Testis (tissue), 2 donors: ENCODE measurements at regions not wholly inside any gene's neighbourhood (a gene's known extent, or its start where the extent isn't known, plus 50 kb on each side); places are given as distances from the start of the nearest gene placed in this dataset.

Experiments used
- DNase-seq: peaks from one replicate; pipeline ENCODE4 v3.0.0-alpha.2; 2019
- H3K27ac ChIP-seq, 2 donors: fragments of 200-600 bp; sonication (generic); one replicate each; pipeline ENCODE4 v1.5.1; 2019
- H3K27me3 ChIP-seq: fragments of 200-600 bp; sonication (generic); one replicate; pipeline ENCODE4 v1.5.1; 2019
- H3K36me3 ChIP-seq: fragments of 200-600 bp; sonication (generic); one replicate; pipeline ENCODE4 v1.5.1; 2017; ENCODE audit warnings: low read depth; ENCODE audit errors: missing control alignments
- H3K4me1 ChIP-seq: fragments of 200-600 bp; sonication (generic); one replicate; pipeline ENCODE4 v1.5.1; 2019
- H3K4me3 ChIP-seq, 2 donors: fragments of 200-600 bp; sonication (generic); one replicate each; pipeline ENCODE4 v1.5.1; 2017 to 2019
- H3K9me3 ChIP-seq: fragments of 200-600 bp; sonication (generic); one replicate; pipeline ENCODE4 v1.5.1; 2017
- CTCF ChIP-seq, 3 experiments: fragments of 450-650 bp in 2 of 3; fragments of 200-600 bp in 1 of 3; sonication (generic) in 1 of 3; IDR thresholded peaks; one replicate each; pipeline ENCODE4 v1.5.1; 2016 to 2019; ENCODE audit warnings: antibody characterized with exemption in 3 of 3, mild to moderate bottlenecking in 2 of 3, moderate library complexity in 1 of 3
- POLR2A ChIP-seq: fragments of 450-650 bp; IDR thresholded peaks from one replicate; pipeline ENCODE4 v1.6.1; 2017; ENCODE audit warnings: antibody characterized with exemption, mild to moderate bottlenecking, moderate library complexity
- WGBS, 2 donors: methylation state at CpG; one replicate each; pipeline ENCODE4 v1.1.5; 2018; 5-methylcytosine and 5-hydroxymethylcytosine counted together
- intact Hi-C: fragments of 100-400 bp; cut with DNase I; formaldehyde crosslinking; loops from one replicate; pipeline ENCODE4 v1.15.1; 2023; ENCODE audit warnings: low total_unique reads

DNA sequence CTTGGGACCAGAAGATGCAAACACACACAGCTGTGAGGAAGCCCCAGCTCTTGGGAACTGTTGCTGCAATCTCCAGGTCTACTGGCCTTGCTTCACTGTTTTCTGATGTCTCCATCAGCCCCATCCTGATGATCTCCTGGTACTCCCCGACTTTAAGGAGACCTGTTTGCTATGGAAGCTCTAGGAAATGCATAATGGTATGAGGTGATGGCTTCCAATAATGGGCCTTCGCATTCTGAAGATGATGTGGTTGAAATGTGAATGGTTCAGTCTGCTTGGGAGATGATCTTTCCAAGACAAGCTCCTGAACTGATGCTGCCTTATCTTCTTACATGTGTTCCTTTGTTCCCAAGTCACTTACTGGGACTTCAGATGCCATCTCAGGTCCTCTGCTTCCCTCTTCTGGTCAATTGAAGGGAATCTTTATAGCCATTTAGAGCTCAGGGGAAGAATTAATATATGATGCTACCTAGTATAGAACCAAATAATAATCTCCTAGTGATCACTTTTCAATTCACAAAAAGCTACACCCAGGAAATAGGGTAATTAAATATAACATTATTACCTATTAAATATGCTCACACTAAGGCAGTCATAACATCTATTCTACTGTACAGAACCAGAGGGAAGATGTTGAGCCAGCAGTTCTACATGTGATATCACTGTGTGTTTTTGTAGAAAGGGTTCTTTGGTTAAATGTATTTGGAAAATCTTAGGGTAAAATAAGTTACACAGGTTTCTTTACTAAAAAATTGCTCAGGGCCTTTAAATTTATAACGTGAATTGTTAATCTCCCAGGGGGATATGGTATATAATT is 73.9 kb upstream of the VTCN1 start:
- Histone ChIP-seq H3K36me3 (no peaks in the 10 kb centered on the region), H3K27me3 (no peaks in the 10 kb centered on the region), H3K4me3 (no peak overlapping the region), H3K4me1 (no peaks in the 10 kb centered on the region), H3K9me3 (no peaks in the 10 kb centered on the region), H3K27ac (no peak overlapping the region)
- no peak for TF ChIP-seq POLR2A
- peak; percentile 34 to 62 (median 50) for TF ChIP-seq CTCF (IDR thresholded peaks at IDR 0.05)
- DNase-seq: no peak
- WGBS, 2 donors: 82 to 88% methylated on average over 3 of the region's 3 CpGs
- intact Hi-C loops: no loop called here

GRCh38 chr1:117278531-117278930 is 67.8 kb upstream of the VTCN1 start:
- no peaks in the 10 kb centered on the region for H3K27me3 ChIP-seq
- H3K27ac ChIP-seq: no peak overlapping the region
- intact Hi-C loops: no loop called here
- no peak for TF ChIP-seq POLR2A
- no peak for TF ChIP-seq CTCF (IDR thresholded peaks at IDR 0.05)
- DNase-seq: no peak
- 81% methylated on average over 5 of the region's 5 CpGs for WGBS, 2 donors
- H3K36me3 ChIP-seq: no peaks in the 10 kb centered on the region
- no peaks in the 10 kb centered on the region for H3K9me3 ChIP-seq
- H3K4me1 ChIP-seq: no peaks in the 10 kb centered on the region
- H3K4me3 ChIP-seq: no peak overlapping the region

GRCh38 chr1:117275055-117275454 is 64.3 kb upstream of the VTCN1 start:
- H3K36me3 ChIP-seq: no peaks in the 10 kb centered on the region
- 68 to 73% methylated on average over 2 of the region's 2 CpGs for WGBS, 2 donors
- no peak for DNase-seq
- no peak overlapping the region for H3K27ac ChIP-seq
- no peaks in the 10 kb centered on the region for H3K27me3 ChIP-seq
- TF ChIP-seq POLR2A: no peak
- TF ChIP-seq CTCF (IDR thresholded peaks at IDR 0.05): no peak
- no peaks in the 10 kb centered on the region for H3K4me1 ChIP-seq
- no peak overlapping the region for H3K4me3 ChIP-seq
- intact Hi-C loops: no loop called here
- no peaks in the 10 kb centered on the region for H3K9me3 ChIP-seq

- Histone ChIP-seq H3K4me1 (no peaks in the 10 kb centered on the region), H3K27me3 (no peaks in the 10 kb centered on the region), H3K27ac (no peak overlapping the region), H3K4me3 (no peak overlapping the region), H3K9me3 (no peaks in the 10 kb centered on the region), H3K36me3 (no peaks in the 10 kb centered on the region)
- DNase-seq: no peak
- WGBS, 2 donors: 66 to 78% methylated on average over 4 of the region's 4 CpGs
- intact Hi-C loops: no loop called here
- TF ChIP-seq CTCF (IDR thresholded peaks at IDR 0.05): no peak
Observed at GRCh38 chr1:117271959-117272358, 61.2 kb upstream of the VTCN1 start.

DNA sequence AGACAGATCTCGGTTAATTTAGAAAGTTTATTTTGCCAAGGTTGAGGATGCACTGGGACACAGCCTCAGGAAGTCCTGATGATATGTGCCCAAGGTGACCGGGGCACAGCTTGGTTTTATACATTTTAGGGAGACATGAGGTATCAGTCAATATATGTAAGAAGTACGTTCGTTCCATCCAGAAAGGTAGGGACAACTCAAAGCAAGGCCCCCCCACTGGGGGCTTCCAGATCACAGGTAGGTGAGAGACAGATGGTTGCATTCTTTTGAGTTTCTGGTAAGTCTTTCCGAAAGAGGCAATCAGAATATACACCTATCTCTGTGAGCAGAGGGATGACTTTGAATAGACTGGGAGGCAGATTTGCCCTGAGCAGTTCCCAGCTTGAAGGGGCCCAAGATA is 60.4 kb upstream of the VTCN1 start:
- Histone ChIP-seq H3K4me3 (no peak overlapping the region), H3K9me3 (no peaks in the 10 kb centered on the region), H3K27ac (no peak overlapping the region), H3K36me3 (no peaks in the 10 kb centered on the region), H3K27me3 (no peaks in the 10 kb centered on the region), H3K4me1 (no peaks in the 10 kb centered on the region)
- WGBS, 2 donors: 88 to 90% methylated on average over 5 of the region's 5 CpGs
- no peak for DNase-seq
- intact Hi-C loops: no loop called here
- TF ChIP-seq POLR2A: no peak
- TF ChIP-seq CTCF (IDR thresholded peaks at IDR 0.05): no peak
